ENCODE measurements at regions not wholly inside any gene's neighbourhood (a gene's known extent, or its start where the extent isn't known, plus 50 kb on each side); places are given as distances from the start of the nearest gene placed in this dataset.

DNA sequence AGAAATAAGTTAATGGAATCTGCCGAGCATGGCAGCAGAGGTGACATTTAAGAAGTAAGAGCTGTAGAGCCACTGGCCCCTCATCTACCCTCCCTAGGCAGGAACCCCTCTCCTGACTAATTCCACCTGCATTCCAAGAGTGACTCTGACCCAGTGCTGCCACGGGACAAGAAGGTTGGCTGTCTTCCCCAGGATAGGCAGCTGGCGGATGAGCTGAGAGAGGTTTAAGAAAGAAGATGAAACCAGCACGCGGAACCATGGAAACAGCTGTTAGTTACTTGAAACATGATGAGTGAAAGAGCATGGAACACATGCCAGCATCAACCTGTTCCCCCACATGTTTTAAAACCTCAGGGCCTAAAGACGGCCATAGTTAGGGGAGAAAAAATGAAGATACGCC is 74.1 kb downstream of the RND3 start:
- TF ChIP-seq, protein P1, sequence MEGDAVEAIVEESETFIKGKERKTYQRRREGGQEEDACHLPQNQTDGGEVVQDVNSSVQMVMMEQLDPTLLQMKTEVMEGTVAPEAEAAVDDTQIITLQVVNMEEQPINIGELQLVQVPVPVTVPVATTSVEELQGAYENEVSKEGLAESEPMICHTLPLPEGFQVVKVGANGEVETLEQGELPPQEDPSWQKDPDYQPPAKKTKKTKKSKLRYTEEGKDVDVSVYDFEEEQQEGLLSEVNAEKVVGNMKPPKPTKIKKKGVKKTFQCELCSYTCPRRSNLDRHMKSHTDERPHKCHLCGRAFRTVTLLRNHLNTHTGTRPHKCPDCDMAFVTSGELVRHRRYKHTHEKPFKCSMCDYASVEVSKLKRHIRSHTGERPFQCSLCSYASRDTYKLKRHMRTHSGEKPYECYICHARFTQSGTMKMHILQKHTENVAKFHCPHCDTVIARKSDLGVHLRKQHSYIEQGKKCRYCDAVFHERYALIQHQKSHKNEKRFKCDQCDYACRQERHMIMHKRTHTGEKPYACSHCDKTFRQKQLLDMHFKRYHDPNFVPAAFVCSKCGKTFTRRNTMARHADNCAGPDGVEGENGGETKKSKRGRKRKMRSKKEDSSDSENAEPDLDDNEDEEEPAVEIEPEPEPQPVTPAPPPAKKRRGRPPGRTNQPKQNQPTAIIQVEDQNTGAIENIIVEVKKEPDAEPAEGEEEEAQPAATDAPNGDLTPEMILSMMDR (IDR thresholded peaks at IDR 0.05 in 2 of 3, conservative IDR thresholded peaks at IDR 0.05 in 1 of 3; ENCODE audit: borderline replicate concordance in 1 of 3, insufficient read depth in 1 of 3, low read depth in 2 of 3, low read length in 2 of 3), result no peak
- TF ChIP-seq, protein P2, sequence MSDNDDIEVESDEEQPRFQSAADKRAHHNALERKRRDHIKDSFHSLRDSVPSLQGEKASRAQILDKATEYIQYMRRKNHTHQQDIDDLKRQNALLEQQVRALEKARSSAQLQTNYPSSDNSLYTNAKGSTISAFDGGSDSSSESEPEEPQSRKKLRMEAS (IDR thresholded peaks at IDR 0.05), result no peak
- no peak for TF ChIP-seq POLR2AphosphoS5 (IDR thresholded peaks at IDR 0.05; ENCODE audit: low read depth, low read length)
- TF ChIP-seq CBX3 (IDR thresholded peaks at IDR 0.05; ENCODE audit: low read depth), result no peak
- TF ChIP-seq, protein P3, sequence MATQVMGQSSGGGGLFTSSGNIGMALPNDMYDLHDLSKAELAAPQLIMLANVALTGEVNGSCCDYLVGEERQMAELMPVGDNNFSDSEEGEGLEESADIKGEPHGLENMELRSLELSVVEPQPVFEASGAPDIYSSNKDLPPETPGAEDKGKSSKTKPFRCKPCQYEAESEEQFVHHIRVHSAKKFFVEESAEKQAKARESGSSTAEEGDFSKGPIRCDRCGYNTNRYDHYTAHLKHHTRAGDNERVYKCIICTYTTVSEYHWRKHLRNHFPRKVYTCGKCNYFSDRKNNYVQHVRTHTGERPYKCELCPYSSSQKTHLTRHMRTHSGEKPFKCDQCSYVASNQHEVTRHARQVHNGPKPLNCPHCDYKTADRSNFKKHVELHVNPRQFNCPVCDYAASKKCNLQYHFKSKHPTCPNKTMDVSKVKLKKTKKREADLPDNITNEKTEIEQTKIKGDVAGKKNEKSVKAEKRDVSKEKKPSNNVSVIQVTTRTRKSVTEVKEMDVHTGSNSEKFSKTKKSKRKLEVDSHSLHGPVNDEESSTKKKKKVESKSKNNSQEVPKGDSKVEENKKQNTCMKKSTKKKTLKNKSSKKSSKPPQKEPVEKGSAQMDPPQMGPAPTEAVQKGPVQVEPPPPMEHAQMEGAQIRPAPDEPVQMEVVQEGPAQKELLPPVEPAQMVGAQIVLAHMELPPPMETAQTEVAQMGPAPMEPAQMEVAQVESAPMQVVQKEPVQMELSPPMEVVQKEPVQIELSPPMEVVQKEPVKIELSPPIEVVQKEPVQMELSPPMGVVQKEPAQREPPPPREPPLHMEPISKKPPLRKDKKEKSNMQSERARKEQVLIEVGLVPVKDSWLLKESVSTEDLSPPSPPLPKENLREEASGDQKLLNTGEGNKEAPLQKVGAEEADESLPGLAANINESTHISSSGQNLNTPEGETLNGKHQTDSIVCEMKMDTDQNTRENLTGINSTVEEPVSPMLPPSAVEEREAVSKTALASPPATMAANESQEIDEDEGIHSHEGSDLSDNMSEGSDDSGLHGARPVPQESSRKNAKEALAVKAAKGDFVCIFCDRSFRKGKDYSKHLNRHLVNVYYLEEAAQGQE (IDR thresholded peaks at IDR 0.05; ENCODE audit: low read depth), result no peak
- TF ChIP-seq POLR2A (IDR thresholded peaks at IDR 0.05; ENCODE audit: borderline replicate concordance, extremely low read depth, insufficient read depth, insufficient read length), result no peak
- no peak for TF ChIP-seq SP1 (IDR thresholded peaks at IDR 0.05; ENCODE audit: low read depth)
- TF ChIP-seq SRF (IDR thresholded peaks at IDR 0.05; ENCODE audit: low read depth), result no peak
- no peak for TF ChIP-seq FOSL1 (IDR thresholded peaks at IDR 0.05; ENCODE audit: low read depth)
